T-cell (primary cell): ENCODE measurements at regions not wholly inside any gene's neighbourhood (a gene's known extent, or its start where the extent isn't known, plus 50 kb on each side); places are given as distances from the start of the nearest gene placed in this dataset.

Experiments used
- ATAC-seq, 4 experiments: fragments of 200-7000 bp in 3 of 4; fragments of 150-1000 bp in 1 of 4; cut with Tn5 transposase; replicated peaks in 1 of 4; 1 replicate in 3 of 4; 2 replicates in 1 of 4; pipeline ENCODE4 v1.10.0; 2021; ENCODE audit warnings: moderate library complexity in 3 of 4, mild to moderate bottlenecking in 2 of 4, moderate number of reproducible peaks in 1 of 4
- CTCF ChIA-PET, 2 donors: fragments of 300-600 bp; sonication (Branson Sonifier 250); formaldehyde crosslinking; loops; one replicate each; lab custom pipeline; 2022; ENCODE audit warnings: antibody characterized with exemption in 2 of 2; lab: Charles Lee
- POLR2A ChIA-PET, 2 donors: fragments of 300-600 bp; sonication (Branson Sonifier 250); formaldehyde crosslinking; loops; one replicate each; lab custom pipeline; 2022; ENCODE audit warnings: antibody characterized with exemption in 2 of 2; lab: Charles Lee
- DNase-seq, 35 experiments: peaks; one replicate each; pipeline versions ENCODE4 v3.0.0 to v3.0.0-alpha.2; 2013 to 2023
- H3K27ac ChIP-seq: one replicate; pipeline ENCODE4 v1.5.1; 2013; ENCODE audit warnings: low read length
- H3K27me3 ChIP-seq, 2 experiments: replicated peaks in 1 of 2; 1 replicate in 1 of 2; 2 replicates in 1 of 2; pipeline versions ENCODE4 v1.6.1 to v1.7.0; 2013; ENCODE audit warnings: low read length in 1 of 2, mixed read lengths in 1 of 2; ENCODE audit not compliant: control insufficient read depth in 2 of 2, insufficient read depth in 2 of 2; ENCODE audit errors: extremely low read depth in 1 of 2
- H3K36me3 ChIP-seq, 2 donors: 1 replicate in 1 of 2; 2 replicates in 1 of 2; pipeline versions ENCODE4 v1.6.1 to v1.7.0; 2013; ENCODE audit warnings: low read length in 1 of 2; ENCODE audit not compliant: control insufficient read depth in 2 of 2, insufficient read depth in 1 of 2; ENCODE audit errors: extremely low read depth in 1 of 2
- H3K4me1 ChIP-seq, 2 experiments: 1 replicate in 1 of 2; 2 replicates in 1 of 2; pipeline versions ENCODE4 v1.6.1 to v1.7.0; 2013; ENCODE audit warnings: low read length in 2 of 2, mixed read lengths in 1 of 2; ENCODE audit not compliant: insufficient read depth in 2 of 2, control insufficient read depth in 1 of 2; ENCODE audit errors: extremely low read depth in 1 of 2
- H3K4me3 ChIP-seq, 2 donors: 1 replicate in 1 of 2; 2 replicates in 1 of 2; pipeline versions ENCODE4 v1.5.1 to v1.7.0; 2013; ENCODE audit warnings: mild to moderate bottlenecking in 2 of 2, low read length in 1 of 2, moderate library complexity in 1 of 2; ENCODE audit not compliant: control insufficient read depth in 1 of 2; ENCODE audit errors: extremely low read depth in 1 of 2
- H3K9me3 ChIP-seq: 2 replicates; pipeline ENCODE4 v1.7.0; 2013
- H3K27ac Mint-ChIP-seq, 2 donors: one replicate each; pipeline ENCODE4 v1.8.0; 2020 to 2021; ENCODE audit warnings: mild to moderate bottlenecking in 2 of 2, mixed read lengths in 2 of 2
- H3K27me3 Mint-ChIP-seq, 2 donors: one replicate each; pipeline ENCODE4 v1.8.0; 2021 to 2022; ENCODE audit warnings: mixed read lengths in 2 of 2
- H3K36me3 Mint-ChIP-seq: one replicate; pipeline ENCODE4 v1.8.0; 2021; ENCODE audit warnings: mixed read lengths
- H3K4me1 Mint-ChIP-seq, 3 donors: one replicate each; pipeline ENCODE4 v1.8.0; 2020 to 2022; ENCODE audit warnings: mixed read lengths in 3 of 3, mild to moderate bottlenecking in 1 of 3
- H3K4me3 Mint-ChIP-seq, 3 donors: one replicate each; pipeline ENCODE4 v1.8.0; 2020 to 2022; ENCODE audit warnings: mild to moderate bottlenecking in 3 of 3, mixed read lengths in 3 of 3, moderate library complexity in 3 of 3
- H3K9me3 Mint-ChIP-seq, 3 donors: one replicate each; pipeline ENCODE4 v1.8.0; 2020 to 2022; ENCODE audit warnings: mixed read lengths in 3 of 3
- WGBS: methylation state at CpG from one replicate; pipeline ENCODE4 v1.1.5; 2013; ENCODE audit warnings: missing lambda C conversion rate; ENCODE audit not compliant: insufficient coverage; 5-methylcytosine and 5-hydroxymethylcytosine counted together

DNA sequence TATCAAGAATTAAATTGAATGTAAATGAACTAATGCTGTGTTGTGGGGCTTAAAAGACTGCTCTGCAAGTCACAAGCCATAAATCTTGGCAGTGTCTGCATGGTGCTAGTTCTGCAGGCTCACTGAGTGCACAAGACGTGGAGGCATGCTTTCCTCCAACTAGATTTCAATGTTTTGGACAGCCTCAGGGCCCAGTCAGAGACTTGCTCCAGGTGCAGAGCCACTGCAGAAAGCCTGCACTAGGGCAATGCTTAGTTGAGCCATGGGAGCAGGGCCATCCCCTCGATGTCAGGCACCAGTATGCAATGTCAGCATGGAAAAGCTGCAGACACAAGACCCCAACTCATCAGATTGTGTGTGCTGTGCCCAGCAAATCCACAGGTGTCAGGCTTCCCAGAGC lies 234.5 kb upstream of the CDIN1 start:
- ChIA-PET CTCF (no interaction called here), POLR2A (no interaction called here)
- DNase-seq (no peak), ATAC-seq (no peak)
- no peaks in the 10 kb centered on the region for H3K36me3 Mint-ChIP-seq
- no peaks in the 10 kb centered on the region for H3K4me1 Mint-ChIP-seq
- H3K9me3 ChIP-seq, result peaks cover 2% of the 10 kb centered on the region
- H3K27me3 ChIP-seq, result no peaks in the 10 kb centered on the region
- no peak overlapping the region for H3K4me3 ChIP-seq
- no peaks in the 10 kb centered on the region for H3K4me1 ChIP-seq
- WGBS, result 32% methylated on average over 2 of the region's 2 CpGs
- H3K27ac Mint-ChIP-seq, result no peak overlapping the region
- H3K27me3 Mint-ChIP-seq, result no peaks in the 10 kb centered on the region
- H3K4me3 Mint-ChIP-seq, result no peak overlapping the region
- no peak overlapping the region for H3K27ac ChIP-seq
- H3K9me3 Mint-ChIP-seq, result peaks cover 0 to 6% (median 0%) of the 10 kb centered on the region in 3 donors
- H3K36me3 ChIP-seq, result no peaks in the 10 kb centered on the region

DNA sequence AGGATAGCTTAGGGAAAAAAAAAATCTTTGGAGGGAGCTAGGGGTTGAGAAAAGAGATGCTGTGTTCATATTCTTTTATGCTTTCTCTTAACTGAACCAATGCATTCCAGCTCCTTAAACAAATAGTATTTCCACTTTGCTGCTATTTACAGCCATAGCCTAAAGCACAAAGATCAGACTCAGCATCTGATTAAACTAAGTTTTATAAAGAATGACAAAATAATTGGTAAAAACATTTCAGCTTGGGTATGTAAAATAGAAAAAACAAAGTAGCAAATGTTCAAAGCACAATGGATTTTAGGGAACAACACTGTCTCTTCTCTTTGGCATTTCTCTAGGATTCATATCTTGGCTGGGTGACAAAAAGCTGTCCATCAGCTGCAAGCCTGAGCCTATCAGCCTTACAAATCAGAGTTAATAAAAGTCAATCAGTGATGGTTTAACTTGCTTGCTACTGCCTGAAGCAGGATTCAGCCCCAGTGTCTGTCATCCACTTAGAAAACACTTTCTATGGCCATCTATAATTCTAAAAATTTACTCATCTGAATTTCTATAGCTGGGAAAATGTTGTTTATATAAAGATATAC lies 232.1 kb upstream of the CDIN1 start:
- CTCF ChIA-PET, result no interaction called here
- POLR2A ChIA-PET, result no interaction called here
- Mint-ChIP-seq H3K4me1 (no peaks in the 10 kb centered on the region), H3K27ac (no peak overlapping the region), H3K9me3 (peaks cover 0 to 8% (median 0%) of the 10 kb centered on the region in 3 donors), H3K27me3 (no peaks in the 10 kb centered on the region), H3K36me3 (no peaks in the 10 kb centered on the region), H3K4me3 (no peak overlapping the region)
- H3K27me3 ChIP-seq, result no peaks in the 10 kb centered on the region
- DNase-seq (no peak), ATAC-seq (no peak)
- no peaks in the 10 kb centered on the region for H3K4me1 ChIP-seq
- H3K4me3 ChIP-seq, result no peak overlapping the region
- H3K9me3 ChIP-seq, result no peaks in the 10 kb centered on the region
- no peaks in the 10 kb centered on the region for H3K36me3 ChIP-seq
- no peak overlapping the region for H3K27ac ChIP-seq

DNA sequence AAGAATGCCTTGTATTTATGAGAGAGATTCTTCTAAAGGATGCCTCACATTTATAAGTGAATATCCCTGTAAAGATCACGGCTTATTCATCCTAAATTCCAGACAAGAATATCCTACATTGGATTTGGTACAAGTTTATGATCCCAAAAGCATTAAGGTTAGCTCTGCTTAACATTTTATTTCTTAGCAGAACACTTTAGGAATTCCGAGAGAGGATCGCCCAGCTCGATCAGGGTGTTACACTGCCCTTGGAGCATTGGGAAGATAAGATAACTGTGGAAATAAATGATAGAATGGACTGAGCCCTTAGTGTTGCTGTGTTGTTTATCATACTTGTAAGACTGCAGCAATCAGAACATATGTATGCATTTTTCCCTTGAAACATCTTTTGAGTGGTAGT lies 223.0 kb upstream of the CDIN1 start:
- no peaks in the 10 kb centered on the region for H3K4me1 Mint-ChIP-seq
- H3K4me3 ChIP-seq, result no peak overlapping the region
- no peak overlapping the region for H3K27ac Mint-ChIP-seq
- ATAC-seq (no peak), DNase-seq (no peak)
- no peak overlapping the region for H3K27ac ChIP-seq
- no peaks in the 10 kb centered on the region for H3K9me3 ChIP-seq
- H3K27me3 Mint-ChIP-seq, result no peaks in the 10 kb centered on the region
- H3K4me3 Mint-ChIP-seq, result no peak overlapping the region
- no peaks in the 10 kb centered on the region for H3K36me3 ChIP-seq
- CTCF ChIA-PET, result no interaction called here
- POLR2A ChIA-PET, result no interaction called here
- no peaks in the 10 kb centered on the region for H3K27me3 ChIP-seq
- H3K9me3 Mint-ChIP-seq, result peaks cover 0 to 2% (median 0%) of the 10 kb centered on the region in 3 donors
- no CpG with 5 or more reads among the region's 4 CpGs for WGBS
- no peaks in the 10 kb centered on the region for H3K4me1 ChIP-seq
- H3K36me3 Mint-ChIP-seq, result no peaks in the 10 kb centered on the region

DNA sequence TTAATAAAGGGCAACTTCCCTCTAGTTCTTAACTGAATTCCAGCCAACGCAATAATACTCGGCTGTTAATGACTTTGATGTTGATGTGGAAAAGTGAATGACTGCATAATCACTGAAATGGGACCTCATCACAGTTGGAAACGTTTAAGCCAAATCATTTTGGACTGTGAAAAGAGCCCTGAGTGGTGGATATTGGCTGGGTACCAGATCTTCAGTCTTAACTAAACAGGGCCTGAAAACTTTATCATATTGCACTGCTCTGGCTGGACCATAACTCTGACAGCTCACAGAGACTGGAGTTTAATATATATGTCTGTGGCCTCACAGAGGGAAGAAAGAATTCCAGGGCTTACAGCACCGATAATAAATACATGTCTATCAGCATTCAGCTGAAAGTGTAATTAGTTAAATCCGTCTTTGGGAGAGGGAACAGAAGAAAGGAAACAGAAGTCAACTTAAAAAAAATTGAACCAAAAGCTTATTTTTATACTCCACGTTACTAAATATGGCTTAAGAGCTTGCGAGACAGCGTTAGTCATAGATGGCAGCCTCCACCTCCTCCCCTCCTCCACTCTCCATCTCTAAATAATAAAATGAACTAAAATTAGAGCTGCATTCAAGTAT lies 222.3 kb upstream of the CDIN1 start:
- Mint-ChIP-seq H3K4me3 (no peak overlapping the region), H3K27ac (no peak overlapping the region), H3K36me3 (no peaks in the 10 kb centered on the region), H3K27me3 (no peaks in the 10 kb centered on the region), H3K9me3 (peaks cover 0 to 2% (median 0%) of the 10 kb centered on the region in 3 donors), H3K4me1 (no peaks in the 10 kb centered on the region)
- WGBS, result 0% methylated on average over 1 of the region's 8 CpGs
- ChIA-PET CTCF (no interaction called here), POLR2A (no interaction called here)
- Histone ChIP-seq H3K9me3 (no peaks in the 10 kb centered on the region), H3K27me3 (no peaks in the 10 kb centered on the region), H3K4me1 (no peaks in the 10 kb centered on the region), H3K27ac (no peak overlapping the region), H3K36me3 (no peaks in the 10 kb centered on the region), H3K4me3 (no peak overlapping the region)
- DNase-seq (no peak), ATAC-seq (no peak)

DNA sequence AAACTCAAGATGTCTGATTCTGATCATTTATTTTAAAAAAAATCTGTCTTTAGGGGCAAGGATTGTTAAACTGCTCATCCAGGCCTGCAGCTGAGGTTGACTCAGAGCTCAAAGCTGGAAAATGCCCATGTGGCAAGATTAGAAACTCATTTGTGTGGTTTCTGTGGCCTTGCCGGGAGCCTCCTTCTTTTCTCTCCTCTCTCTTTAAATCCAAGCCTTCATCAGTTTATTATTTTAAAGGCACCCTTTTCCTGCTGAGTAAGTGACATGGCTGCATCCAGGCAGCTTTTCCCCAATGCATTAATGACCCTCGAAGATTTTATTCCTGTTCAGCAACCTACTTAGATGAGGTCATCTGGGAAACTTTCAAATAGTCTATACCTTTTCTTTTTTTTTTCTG lies 221.3 kb upstream of the CDIN1 start:
- Mint-ChIP-seq H3K4me1 (no peaks in the 10 kb centered on the region), H3K4me3 (no peak overlapping the region), H3K36me3 (no peaks in the 10 kb centered on the region), H3K27ac (no peak overlapping the region), H3K9me3 (peaks cover 0 to 2% (median 0%) of the 10 kb centered on the region in 3 donors), H3K27me3 (no peaks in the 10 kb centered on the region)
- Histone ChIP-seq H3K9me3 (no peaks in the 10 kb centered on the region), H3K27me3 (no peaks in the 10 kb centered on the region), H3K27ac (no peak overlapping the region), H3K4me3 (no peak overlapping the region), H3K4me1 (no peaks in the 10 kb centered on the region), H3K36me3 (no peaks in the 10 kb centered on the region)
- ATAC-seq (no peak), DNase-seq (no peak)
- POLR2A ChIA-PET, result no interaction called here
- WGBS, result 73% methylated on average over 2 of the region's 2 CpGs
- CTCF ChIA-PET, result no interaction called here

DNA sequence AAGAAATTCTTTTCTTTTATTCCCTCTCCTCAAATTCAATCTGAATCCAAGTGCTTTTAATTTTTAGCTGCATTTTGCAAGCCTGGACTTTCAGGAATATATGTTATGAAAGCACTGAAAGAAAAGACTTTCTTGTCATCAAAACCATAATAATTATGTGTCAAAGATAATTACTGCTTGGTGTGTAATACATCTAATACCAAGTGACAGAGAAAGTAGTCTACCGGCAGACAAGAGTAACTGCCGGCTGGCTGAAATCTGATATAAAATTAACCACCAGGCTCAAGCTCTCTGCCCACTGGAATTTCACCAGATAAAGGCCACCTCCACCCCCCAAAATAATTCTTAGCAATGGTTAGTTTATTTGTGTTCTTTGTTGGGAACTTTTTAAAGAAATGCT lies 220.9 kb upstream of the CDIN1 start:
- no CpG with 5 or more reads among the region's 2 CpGs for WGBS

DNA sequence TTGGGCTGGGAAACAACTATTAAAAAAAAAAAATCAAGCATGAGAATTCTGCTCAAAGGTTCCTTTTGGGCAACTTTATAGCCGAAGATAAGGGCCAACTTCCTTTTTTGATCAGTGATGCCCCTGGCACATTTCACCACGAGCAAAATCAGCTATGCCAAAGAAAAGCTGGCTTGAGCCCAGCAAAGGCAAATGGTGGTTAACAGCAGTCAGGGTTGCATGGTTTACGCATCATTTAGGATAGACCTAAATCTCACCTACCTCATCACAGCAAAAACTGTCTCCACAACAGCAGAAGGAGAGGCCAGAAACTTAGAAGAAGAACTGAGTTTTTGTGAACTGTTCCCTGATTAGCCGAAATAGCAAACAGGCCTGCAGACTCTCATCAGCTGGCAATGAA lies 220.1 kb upstream of the CDIN1 start:
- CTCF ChIA-PET, result no interaction called here

More for the DNA sequence above, 220.9 kb upstream of the CDIN1 start:
- Mint-ChIP-seq H3K4me1 (no peaks in the 10 kb centered on the region), H3K9me3 (peaks cover 0 to 2% (median 0%) of the 10 kb centered on the region in 3 donors), H3K36me3 (no peaks in the 10 kb centered on the region), H3K4me3 (no peak overlapping the region), H3K27me3 (no peaks in the 10 kb centered on the region), H3K27ac (no peak overlapping the region)
- Histone ChIP-seq H3K36me3 (no peaks in the 10 kb centered on the region), H3K4me3 (no peak overlapping the region), H3K27me3 (no peaks in the 10 kb centered on the region), H3K4me1 (no peaks in the 10 kb centered on the region), H3K27ac (no peak overlapping the region), H3K9me3 (no peaks in the 10 kb centered on the region)
- POLR2A ChIA-PET, result no interaction called here
- DNase-seq (no peak), ATAC-seq (no peak)
- CTCF ChIA-PET, result no interaction called here

More for the DNA sequence above, 220.1 kb upstream of the CDIN1 start:
- WGBS, result 56% methylated on average over 4 of the region's 4 CpGs
- no peak overlapping the region for H3K4me3 ChIP-seq
- DNase-seq, result no peak
- no peaks in the 10 kb centered on the region for H3K36me3 ChIP-seq
- Mint-ChIP-seq H3K27me3 (no peaks in the 10 kb centered on the region), H3K4me3 (no peak overlapping the region), H3K9me3 (no peaks in the 10 kb centered on the region), H3K36me3 (no peaks in the 10 kb centered on the region), H3K27ac (no peak overlapping the region), H3K4me1 (no peaks in the 10 kb centered on the region)
- ATAC-seq, result no peak
- no peaks in the 10 kb centered on the region for H3K27me3 ChIP-seq
- H3K4me1 ChIP-seq, result no peaks in the 10 kb centered on the region
- H3K27ac ChIP-seq, result no peak overlapping the region
- POLR2A ChIA-PET, result no interaction called here
- no peaks in the 10 kb centered on the region for H3K9me3 ChIP-seq
